T-cell (primary cell): ENCODE measurements at regions not wholly inside any gene's neighbourhood (a gene's known extent, or its start where the extent isn't known, plus 50 kb on each side); places are given as distances from the start of the nearest gene placed in this dataset.

Experiments used
- ATAC-seq, 4 experiments: fragments of 200-7000 bp in 3 of 4; fragments of 150-1000 bp in 1 of 4; cut with Tn5 transposase; replicated peaks in 1 of 4; 1 replicate in 3 of 4; 2 replicates in 1 of 4; pipeline ENCODE4 v1.10.0; 2021; ENCODE audit warnings: moderate library complexity in 3 of 4, mild to moderate bottlenecking in 2 of 4, moderate number of reproducible peaks in 1 of 4
- CTCF ChIA-PET, 2 donors: fragments of 300-600 bp; sonication (Branson Sonifier 250); formaldehyde crosslinking; loops; one replicate each; lab custom pipeline; 2022; ENCODE audit warnings: antibody characterized with exemption in 2 of 2; lab: Charles Lee
- POLR2A ChIA-PET, 2 donors: fragments of 300-600 bp; sonication (Branson Sonifier 250); formaldehyde crosslinking; loops; one replicate each; lab custom pipeline; 2022; ENCODE audit warnings: antibody characterized with exemption in 2 of 2; lab: Charles Lee
- DNase-seq, 35 experiments: peaks; one replicate each; pipeline versions ENCODE4 v3.0.0 to v3.0.0-alpha.2; 2013 to 2023
- H3K27ac ChIP-seq: one replicate; pipeline ENCODE4 v1.5.1; 2013; ENCODE audit warnings: low read length
- H3K27me3 ChIP-seq, 2 experiments: replicated peaks in 1 of 2; 1 replicate in 1 of 2; 2 replicates in 1 of 2; pipeline versions ENCODE4 v1.6.1 to v1.7.0; 2013; ENCODE audit warnings: low read length in 1 of 2, mixed read lengths in 1 of 2; ENCODE audit not compliant: control insufficient read depth in 2 of 2, insufficient read depth in 2 of 2; ENCODE audit errors: extremely low read depth in 1 of 2
- H3K36me3 ChIP-seq, 2 donors: 1 replicate in 1 of 2; 2 replicates in 1 of 2; pipeline versions ENCODE4 v1.6.1 to v1.7.0; 2013; ENCODE audit warnings: low read length in 1 of 2; ENCODE audit not compliant: control insufficient read depth in 2 of 2, insufficient read depth in 1 of 2; ENCODE audit errors: extremely low read depth in 1 of 2
- H3K4me1 ChIP-seq, 2 experiments: 1 replicate in 1 of 2; 2 replicates in 1 of 2; pipeline versions ENCODE4 v1.6.1 to v1.7.0; 2013; ENCODE audit warnings: low read length in 2 of 2, mixed read lengths in 1 of 2; ENCODE audit not compliant: insufficient read depth in 2 of 2, control insufficient read depth in 1 of 2; ENCODE audit errors: extremely low read depth in 1 of 2
- H3K4me3 ChIP-seq, 2 donors: 1 replicate in 1 of 2; 2 replicates in 1 of 2; pipeline versions ENCODE4 v1.5.1 to v1.7.0; 2013; ENCODE audit warnings: mild to moderate bottlenecking in 2 of 2, low read length in 1 of 2, moderate library complexity in 1 of 2; ENCODE audit not compliant: control insufficient read depth in 1 of 2; ENCODE audit errors: extremely low read depth in 1 of 2
- H3K9me3 ChIP-seq: 2 replicates; pipeline ENCODE4 v1.7.0; 2013
- H3K27ac Mint-ChIP-seq, 2 donors: one replicate each; pipeline ENCODE4 v1.8.0; 2020 to 2021; ENCODE audit warnings: mild to moderate bottlenecking in 2 of 2, mixed read lengths in 2 of 2
- H3K27me3 Mint-ChIP-seq, 2 donors: one replicate each; pipeline ENCODE4 v1.8.0; 2021 to 2022; ENCODE audit warnings: mixed read lengths in 2 of 2
- H3K36me3 Mint-ChIP-seq: one replicate; pipeline ENCODE4 v1.8.0; 2021; ENCODE audit warnings: mixed read lengths
- H3K4me1 Mint-ChIP-seq, 3 donors: one replicate each; pipeline ENCODE4 v1.8.0; 2020 to 2022; ENCODE audit warnings: mixed read lengths in 3 of 3, mild to moderate bottlenecking in 1 of 3
- H3K4me3 Mint-ChIP-seq, 3 donors: one replicate each; pipeline ENCODE4 v1.8.0; 2020 to 2022; ENCODE audit warnings: mild to moderate bottlenecking in 3 of 3, mixed read lengths in 3 of 3, moderate library complexity in 3 of 3
- H3K9me3 Mint-ChIP-seq, 3 donors: one replicate each; pipeline ENCODE4 v1.8.0; 2020 to 2022; ENCODE audit warnings: mixed read lengths in 3 of 3
- WGBS: methylation state at CpG from one replicate; pipeline ENCODE4 v1.1.5; 2013; ENCODE audit warnings: missing lambda C conversion rate; ENCODE audit not compliant: insufficient coverage; 5-methylcytosine and 5-hydroxymethylcytosine counted together

DNA sequence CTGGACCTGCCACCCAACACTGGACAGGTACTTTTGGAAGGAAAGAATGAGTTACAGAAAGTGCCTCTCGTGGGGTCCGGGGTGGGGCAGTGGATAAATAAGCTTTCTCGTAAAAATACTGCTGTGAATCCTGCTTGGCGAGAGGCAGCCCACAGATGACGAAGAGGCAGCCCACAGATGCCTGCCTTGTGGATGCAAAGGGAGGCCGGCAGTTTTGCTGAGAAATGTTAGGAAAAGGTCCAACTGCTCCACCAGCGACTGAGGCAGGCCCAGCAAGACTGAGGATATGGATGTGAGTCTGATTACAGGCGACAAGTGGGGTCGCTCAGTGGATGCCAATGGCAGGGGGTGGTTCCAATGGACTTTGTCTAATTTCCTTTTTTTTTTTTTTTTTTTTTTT lies 79.1 kb upstream of the PPP1R26 start:
- no peak overlapping the region for H3K27ac Mint-ChIP-seq
- Histone ChIP-seq H3K4me1 (no peaks in the 10 kb centered on the region), H3K9me3 (no peaks in the 10 kb centered on the region), H3K36me3 (no peaks in the 10 kb centered on the region), H3K27ac (no peak overlapping the region), H3K4me3 (no peak overlapping the region), H3K27me3 (peaks cover 0 to 26% of the 10 kb centered on the region in 2 experiments)
- no peak overlapping the region for H3K4me3 Mint-ChIP-seq
- ATAC-seq (no peak), DNase-seq (no peak)
- H3K27me3 Mint-ChIP-seq, result peaks cover 0 to 4% of the 10 kb centered on the region in 2 donors
- ChIA-PET POLR2A (no interaction called here), CTCF (no interaction called here)
- H3K36me3 Mint-ChIP-seq, result no peaks in the 10 kb centered on the region
- H3K9me3 Mint-ChIP-seq, result no peaks in the 10 kb centered on the region
- H3K4me1 Mint-ChIP-seq, result no peaks in the 10 kb centered on the region
- 87% methylated on average over 7 of the region's 9 CpGs for WGBS

DNA sequence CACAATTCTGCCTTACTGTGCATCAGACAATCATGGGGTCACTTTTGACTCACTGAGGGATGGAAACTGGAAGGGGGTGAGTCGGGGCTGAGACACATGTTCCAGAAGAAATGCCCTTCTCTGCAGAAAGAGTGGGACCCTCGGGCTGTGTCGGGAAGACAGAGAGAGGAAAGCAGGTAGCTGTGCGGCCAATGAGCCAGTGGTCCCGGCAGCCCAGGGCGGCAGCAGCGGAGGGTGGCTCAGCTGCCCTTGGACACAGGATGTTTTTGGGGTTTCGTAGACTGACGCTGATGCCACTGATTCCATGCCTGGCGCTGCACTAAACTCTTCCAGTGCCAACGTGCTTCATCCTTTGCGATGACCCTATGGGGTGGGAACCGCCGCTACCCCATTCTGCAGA lies 78.4 kb upstream of the PPP1R26 start:
- Mint-ChIP-seq H3K4me1 (no peaks in the 10 kb centered on the region), H3K9me3 (no peaks in the 10 kb centered on the region), H3K27ac (no peak overlapping the region), H3K27me3 (peaks cover 0 to 8% of the 10 kb centered on the region in 2 donors), H3K4me3 (no peak overlapping the region), H3K36me3 (no peaks in the 10 kb centered on the region)
- 77% methylated on average over 13 of the region's 14 CpGs for WGBS
- ChIA-PET CTCF (no interaction called here), POLR2A (no interaction called here)
- Histone ChIP-seq H3K4me1 (no peaks in the 10 kb centered on the region), H3K9me3 (no peaks in the 10 kb centered on the region), H3K4me3 (no peak overlapping the region), H3K27me3 (peaks cover 0 to 31% of the 10 kb centered on the region in 2 experiments), H3K27ac (no peak overlapping the region), H3K36me3 (no peaks in the 10 kb centered on the region)
- DNase-seq, result no peak
- no peak for ATAC-seq

GRCh38 chr9:135402048-135402738 lies 77.4 kb upstream of the PPP1R26 start:
- peaks cover 0 to 33% of the 10 kb centered on the region in 2 experiments for H3K27me3 ChIP-seq
- Mint-ChIP-seq H3K27ac (no peak overlapping the region), H3K27me3 (peaks cover 4 to 10% of the 10 kb centered on the region in 2 donors), H3K36me3 (no peaks in the 10 kb centered on the region), H3K4me3 (no peak overlapping the region), H3K4me1 (no peaks in the 10 kb centered on the region), H3K9me3 (no peaks in the 10 kb centered on the region)
- no peak overlapping the region for H3K4me3 ChIP-seq
- DNase-seq, result no peak
- H3K4me1 ChIP-seq, result no peaks in the 10 kb centered on the region
- H3K36me3 ChIP-seq, result no peaks in the 10 kb centered on the region
- 79% methylated on average over 17 of the region's 18 CpGs for WGBS
- CTCF ChIA-PET, result no interaction called here
- H3K9me3 ChIP-seq, result no peaks in the 10 kb centered on the region
- POLR2A ChIA-PET, result no interaction called here
- no peak overlapping the region for H3K27ac ChIP-seq
- ATAC-seq, result no peak

DNA sequence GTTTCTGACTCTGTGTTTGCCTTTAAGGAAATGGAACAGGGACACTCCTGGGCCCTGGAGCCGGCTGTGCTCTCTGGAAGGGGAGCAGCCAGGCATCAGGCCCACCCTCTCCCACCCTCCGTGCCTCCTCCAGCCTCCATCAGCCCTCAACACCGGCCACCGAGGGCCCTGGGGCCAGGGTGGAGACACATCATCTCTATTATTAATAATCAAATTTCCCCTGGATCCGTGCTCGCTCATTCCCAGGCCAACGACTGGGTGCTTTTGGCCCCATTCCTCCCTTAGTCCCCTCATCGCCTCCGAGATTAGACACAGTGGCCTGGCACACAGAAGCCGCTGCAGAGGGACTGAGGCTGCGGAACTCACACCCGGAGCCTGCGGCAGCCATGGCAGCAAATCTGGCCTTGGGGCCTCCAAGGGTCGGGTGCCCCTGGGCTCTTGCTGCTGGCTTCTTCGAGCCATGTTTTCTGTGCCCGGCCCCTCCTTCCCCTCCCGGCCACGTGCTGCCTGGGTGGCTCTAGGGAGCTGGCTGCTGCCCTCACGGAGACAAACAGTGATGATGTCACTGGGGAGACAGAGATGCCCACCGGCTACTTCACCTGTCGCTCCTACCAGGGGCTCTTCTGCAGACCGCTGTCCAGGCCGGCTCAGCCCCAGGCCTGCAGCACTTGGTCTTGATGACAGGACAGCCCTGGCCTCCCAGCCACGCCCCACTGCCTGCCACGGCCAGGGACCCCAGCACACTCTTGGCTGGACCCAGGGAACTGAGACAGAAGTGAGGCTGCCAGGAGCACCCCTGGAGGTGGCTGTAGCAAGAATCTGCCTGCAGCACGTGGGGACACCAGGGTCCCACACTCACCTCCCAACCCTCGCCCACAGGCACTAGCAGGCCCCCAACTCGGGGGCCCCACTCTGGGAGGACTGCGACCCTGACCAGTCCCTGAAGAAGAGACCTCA lies 76.6 kb upstream of the PPP1R26 start:
- H3K27me3 Mint-ChIP-seq, result peaks cover 4 to 13% of the 10 kb centered on the region in 2 donors
- Histone ChIP-seq H3K36me3 (no peaks in the 10 kb centered on the region), H3K27me3 (peaks cover 0 to 37% of the 10 kb centered on the region in 2 experiments), H3K4me1 (no peaks in the 10 kb centered on the region), H3K27ac (no peak overlapping the region), H3K4me3 (no peak overlapping the region), H3K9me3 (no peaks in the 10 kb centered on the region)
- H3K27ac Mint-ChIP-seq, result no peak overlapping the region
- ATAC-seq (no peak), DNase-seq (no peak)
- POLR2A ChIA-PET, result no interaction called here
- H3K4me3 Mint-ChIP-seq, result no peak overlapping the region
- WGBS, result 73% methylated on average over 23 of the region's 29 CpGs
- H3K9me3 Mint-ChIP-seq, result no peaks in the 10 kb centered on the region
- CTCF ChIA-PET, result no interaction called here
- H3K36me3 Mint-ChIP-seq, result no peaks in the 10 kb centered on the region
- H3K4me1 Mint-ChIP-seq, result no peaks in the 10 kb centered on the region

DNA sequence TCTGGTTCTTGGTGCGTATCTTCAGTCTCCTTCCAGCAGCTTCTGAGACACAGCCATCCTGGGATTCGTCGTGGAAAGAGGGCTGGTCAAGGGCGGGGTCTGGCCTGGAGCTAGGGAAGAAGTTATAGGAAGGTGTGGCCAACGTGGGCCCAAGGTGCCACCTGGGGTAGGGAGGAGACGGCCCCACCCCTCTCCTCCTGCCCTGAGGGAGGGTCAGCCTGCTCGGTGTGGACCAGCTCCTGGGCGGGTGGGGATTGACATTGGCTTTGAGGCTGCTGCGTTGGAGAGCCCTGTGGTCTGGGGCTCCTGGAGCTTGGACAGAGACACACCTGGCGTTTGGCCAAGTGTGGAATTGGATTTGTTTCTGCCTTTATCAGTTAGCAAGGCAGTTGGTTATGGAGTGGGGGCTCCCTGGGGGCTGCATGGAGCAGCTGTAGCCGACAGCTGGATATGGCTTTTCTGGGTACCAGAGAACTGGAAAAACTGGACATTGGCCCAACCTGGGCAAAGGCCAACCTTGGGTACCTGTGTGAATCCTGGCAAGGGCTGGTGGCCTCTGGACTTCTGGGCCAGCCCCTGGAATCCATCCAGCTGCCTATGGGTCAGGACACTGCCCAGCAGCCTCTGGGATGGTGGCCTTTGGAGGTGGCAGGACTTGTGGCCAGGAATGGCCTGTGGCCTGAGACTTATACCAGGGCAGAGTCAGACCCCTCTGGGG lies 75.7 kb upstream of the PPP1R26 start:
- ATAC-seq (no peak), DNase-seq (no peak)
- no peaks in the 10 kb centered on the region for H3K4me1 Mint-ChIP-seq
- 46% methylated on average over 6 of the region's 11 CpGs for WGBS
- H3K9me3 ChIP-seq, result no peaks in the 10 kb centered on the region
- H3K27me3 Mint-ChIP-seq, result peaks cover 4 to 17% of the 10 kb centered on the region in 2 donors
- ChIA-PET CTCF (no interaction called here), POLR2A (no interaction called here)
- no peaks in the 10 kb centered on the region for H3K36me3 ChIP-seq
- no peak overlapping the region for H3K27ac ChIP-seq
- peaks cover 0 to 37% of the 10 kb centered on the region in 2 experiments for H3K27me3 ChIP-seq
- no peaks in the 10 kb centered on the region for H3K36me3 Mint-ChIP-seq
- H3K9me3 Mint-ChIP-seq, result no peaks in the 10 kb centered on the region
- no peak overlapping the region for H3K4me3 ChIP-seq
- no peaks in the 10 kb centered on the region for H3K4me1 ChIP-seq
- no peak overlapping the region for H3K4me3 Mint-ChIP-seq
- no peak overlapping the region for H3K27ac Mint-ChIP-seq

DNA sequence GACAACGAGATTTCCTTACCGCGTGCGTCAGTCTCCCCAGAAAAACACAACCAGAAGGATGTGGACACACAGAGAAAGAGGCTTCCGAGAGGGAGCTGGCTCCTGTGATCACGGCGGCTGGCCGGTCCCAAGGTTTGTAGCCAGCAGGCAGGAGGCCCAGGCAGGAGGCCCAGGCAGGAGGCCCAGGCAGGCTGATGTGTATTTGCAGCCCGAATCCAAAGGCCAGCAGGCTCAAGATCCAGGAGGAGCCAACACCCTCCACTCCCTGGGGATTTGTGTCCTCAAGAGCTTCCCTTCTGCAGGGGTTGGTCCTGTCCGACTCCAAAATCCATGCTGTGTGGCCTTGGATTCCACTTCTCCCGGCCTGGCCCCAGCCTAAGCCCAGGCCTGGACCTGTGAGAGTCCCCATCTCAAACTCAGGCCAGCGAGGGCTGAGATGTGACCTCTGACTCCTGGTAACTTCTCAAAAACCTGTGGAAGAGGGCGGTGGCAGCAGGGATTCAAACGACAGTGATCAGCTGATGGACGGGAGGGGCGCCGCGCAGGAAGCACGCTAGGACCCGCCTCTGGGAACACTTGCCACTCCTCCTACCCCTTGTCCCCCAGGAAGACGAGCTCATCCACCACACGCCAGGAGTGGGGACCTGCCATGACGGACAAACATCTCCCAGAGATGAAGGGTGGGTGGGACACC lies 75.0 kb upstream of the PPP1R26 start:
- no peak for DNase-seq
- H3K27me3 ChIP-seq, result peaks cover 0 to 42% of the 10 kb centered on the region in 2 experiments
- Mint-ChIP-seq H3K9me3 (no peaks in the 10 kb centered on the region), H3K27me3 (peaks cover 4 to 17% of the 10 kb centered on the region in 2 donors), H3K27ac (no peak overlapping the region), H3K36me3 (no peaks in the 10 kb centered on the region), H3K4me3 (no peak overlapping the region), H3K4me1 (no peaks in the 10 kb centered on the region)
- no peak for ATAC-seq
- WGBS, result 82% methylated on average over 16 of the region's 23 CpGs
- no peaks in the 10 kb centered on the region for H3K36me3 ChIP-seq
- no peak overlapping the region for H3K4me3 ChIP-seq
- CTCF ChIA-PET, result no interaction called here
- H3K27ac ChIP-seq, result no peak overlapping the region
- H3K9me3 ChIP-seq, result no peaks in the 10 kb centered on the region
- no peaks in the 10 kb centered on the region for H3K4me1 ChIP-seq
- POLR2A ChIA-PET, result no interaction called here
